ENCODE measurements at regions not wholly inside any gene's neighbourhood (a gene's known extent, or its start where the extent isn't known, plus 50 kb on each side); places are given as distances from the start of the nearest gene placed in this dataset.
A peak's percentile ranks its signal among the peaks of the same experiment; 100 is the strongest.

- no peaks in the 10 kb centered on the region for H3K27me3 ChIP-seq (ENCODE audit: control insufficient read depth, insufficient read depth, low read length)
- peak overlapping the region; percentile 52 for H3K27ac ChIP-seq (ENCODE audit: low read depth, low read length)
- H3K4me3 ChIP-seq (ENCODE audit: low read length), result no peak overlapping the region
- peaks cover 17% of the 10 kb centered on the region for H3K4me1 ChIP-seq (ENCODE audit: control insufficient read depth, insufficient read depth, low read length)
- no peak overlapping the region for H3K9ac ChIP-seq (ENCODE audit: low read length)
- no peaks in the 10 kb centered on the region for H3K36me3 ChIP-seq (ENCODE audit: control insufficient read depth, insufficient read depth, low read length)
These were observed 98.5 kb upstream of the KLF3 start for GRCh38 chr4:38565271-38566199.

- Histone ChIP-seq H3K36me3 (ENCODE audit: control insufficient read depth, insufficient read depth, low read length) (no peaks in the 10 kb centered on the region), H3K4me1 (ENCODE audit: control insufficient read depth, insufficient read depth, low read length) (peaks cover 17% of the 10 kb centered on the region), H3K9ac (ENCODE audit: low read length) (no peak overlapping the region), H3K4me3 (ENCODE audit: low read length) (no peak overlapping the region), H3K27me3 (ENCODE audit: control insufficient read depth, insufficient read depth, low read length) (no peaks in the 10 kb centered on the region), H3K27ac (ENCODE audit: low read depth, low read length) (no peak overlapping the region)
These were observed 97.1 kb upstream of the KLF3 start for GRCh38 chr4:38566806-38567398.

- H3K27me3 ChIP-seq (ENCODE audit: control insufficient read depth, insufficient read depth, low read length), result no peaks in the 10 kb centered on the region
- no peak overlapping the region for H3K27ac ChIP-seq (ENCODE audit: low read depth, low read length)
- no peak overlapping the region for H3K9ac ChIP-seq (ENCODE audit: low read length)
- peaks cover 17% of the 10 kb centered on the region for H3K4me1 ChIP-seq (ENCODE audit: control insufficient read depth, insufficient read depth, low read length)
- H3K4me3 ChIP-seq (ENCODE audit: low read length), result no peak overlapping the region
- no peaks in the 10 kb centered on the region for H3K36me3 ChIP-seq (ENCODE audit: control insufficient read depth, insufficient read depth, low read length)
These were observed 96.5 kb upstream of the KLF3 start for GRCh38 chr4:38567457-38567856.

GRCh38 chr4:38568768-38569167 is 95.2 kb upstream of the KLF3 start:
- H3K4me1 ChIP-seq (ENCODE audit: control insufficient read depth, insufficient read depth, low read length), result peaks cover 12% of the 10 kb centered on the region
- H3K9ac ChIP-seq (ENCODE audit: low read length), result no peak overlapping the region
- no peaks in the 10 kb centered on the region for H3K36me3 ChIP-seq (ENCODE audit: control insufficient read depth, insufficient read depth, low read length)
- H3K4me3 ChIP-seq (ENCODE audit: low read length), result no peak overlapping the region
- no peak overlapping the region for H3K27ac ChIP-seq (ENCODE audit: low read depth, low read length)
- no peaks in the 10 kb centered on the region for H3K27me3 ChIP-seq (ENCODE audit: control insufficient read depth, insufficient read depth, low read length)

- peaks cover 3% of the 10 kb centered on the region for H3K4me1 ChIP-seq (ENCODE audit: control insufficient read depth, insufficient read depth, low read length)
- no peaks in the 10 kb centered on the region for H3K27me3 ChIP-seq (ENCODE audit: control insufficient read depth, insufficient read depth, low read length)
- H3K36me3 ChIP-seq (ENCODE audit: control insufficient read depth, insufficient read depth, low read length), result no peaks in the 10 kb centered on the region
- H3K27ac ChIP-seq (ENCODE audit: low read depth, low read length), result no peak overlapping the region
- H3K9ac ChIP-seq (ENCODE audit: low read length), result no peak overlapping the region
- no peak overlapping the region for H3K4me3 ChIP-seq (ENCODE audit: low read length)
These were observed 93.2 kb upstream of the KLF3 start for GRCh38 chr4:38570647-38571276.

- Histone ChIP-seq H3K27me3 (ENCODE audit: control insufficient read depth, insufficient read depth, low read length) (no peaks in the 10 kb centered on the region), H3K36me3 (ENCODE audit: control insufficient read depth, insufficient read depth, low read length) (no peaks in the 10 kb centered on the region), H3K4me1 (ENCODE audit: control insufficient read depth, insufficient read depth, low read length) (no peaks in the 10 kb centered on the region), H3K4me3 (ENCODE audit: low read length) (no peak overlapping the region), H3K9ac (ENCODE audit: low read length) (no peak overlapping the region), H3K27ac (ENCODE audit: low read depth, low read length) (no peak overlapping the region)
These were observed 91.2 kb upstream of the KLF3 start for GRCh38 chr4:38572793-38573192.

GRCh38 chr4:38574559-38575333 is 89.3 kb upstream of the KLF3 start:
- Histone ChIP-seq H3K27ac (ENCODE audit: low read depth, low read length) (no peak overlapping the region), H3K4me3 (ENCODE audit: low read length) (no peak overlapping the region), H3K9ac (ENCODE audit: low read length) (no peak overlapping the region), H3K4me1 (ENCODE audit: control insufficient read depth, insufficient read depth, low read length) (no peaks in the 10 kb centered on the region), H3K36me3 (ENCODE audit: control insufficient read depth, insufficient read depth, low read length) (no peaks in the 10 kb centered on the region), H3K27me3 (ENCODE audit: control insufficient read depth, insufficient read depth, low read length) (no peaks in the 10 kb centered on the region)

- no peaks in the 10 kb centered on the region for H3K27me3 ChIP-seq (ENCODE audit: control insufficient read depth, insufficient read depth, low read length)
- H3K36me3 ChIP-seq (ENCODE audit: control insufficient read depth, insufficient read depth, low read length), result no peaks in the 10 kb centered on the region
- no peak overlapping the region for H3K4me3 ChIP-seq (ENCODE audit: low read length)
- no peak overlapping the region for H3K9ac ChIP-seq (ENCODE audit: low read length)
- H3K27ac ChIP-seq (ENCODE audit: low read depth, low read length), result no peak overlapping the region
- H3K4me1 ChIP-seq (ENCODE audit: control insufficient read depth, insufficient read depth, low read length), result peaks cover 2% of the 10 kb centered on the region
These were observed 87.2 kb upstream of the KLF3 start for GRCh38 chr4:38576767-38577166.

GRCh38 chr4:38577462-38577861 is 86.5 kb upstream of the KLF3 start:
- Histone ChIP-seq H3K9ac (ENCODE audit: low read length) (no peak overlapping the region), H3K27ac (ENCODE audit: low read depth, low read length) (no peak overlapping the region), H3K36me3 (ENCODE audit: control insufficient read depth, insufficient read depth, low read length) (no peaks in the 10 kb centered on the region), H3K4me3 (ENCODE audit: low read length) (no peak overlapping the region), H3K27me3 (ENCODE audit: control insufficient read depth, insufficient read depth, low read length) (no peaks in the 10 kb centered on the region), H3K4me1 (ENCODE audit: control insufficient read depth, insufficient read depth, low read length) (peaks cover 9% of the 10 kb centered on the region)

- Histone ChIP-seq H3K4me3 (ENCODE audit: low read length) (no peak overlapping the region), H3K9ac (ENCODE audit: low read length) (no peak overlapping the region), H3K36me3 (ENCODE audit: control insufficient read depth, insufficient read depth, low read length) (no peaks in the 10 kb centered on the region), H3K4me1 (ENCODE audit: control insufficient read depth, insufficient read depth, low read length) (peaks cover 9% of the 10 kb centered on the region), H3K27me3 (ENCODE audit: control insufficient read depth, insufficient read depth, low read length) (no peaks in the 10 kb centered on the region), H3K27ac (ENCODE audit: low read depth, low read length) (no peak overlapping the region)
These were observed 82.4 kb upstream of the KLF3 start for GRCh38 chr4:38581426-38582106.

- Histone ChIP-seq H3K27me3 (ENCODE audit: control insufficient read depth, insufficient read depth, low read length) (no peaks in the 10 kb centered on the region), H3K4me3 (ENCODE audit: low read length) (no peak overlapping the region), H3K36me3 (ENCODE audit: control insufficient read depth, insufficient read depth, low read length) (no peaks in the 10 kb centered on the region), H3K9ac (ENCODE audit: low read length) (no peak overlapping the region), H3K4me1 (ENCODE audit: control insufficient read depth, insufficient read depth, low read length) (peaks cover 9% of the 10 kb centered on the region), H3K27ac (ENCODE audit: low read depth, low read length) (peak overlapping the region; percentile 48)
These were observed 81.6 kb upstream of the KLF3 start for GRCh38 chr4:38582445-38582844.
